ENCODE measurements at regions not wholly inside any gene's neighbourhood (a gene's known extent, or its start where the extent isn't known, plus 50 kb on each side); places are given as distances from the start of the nearest gene placed in this dataset.

DNA sequence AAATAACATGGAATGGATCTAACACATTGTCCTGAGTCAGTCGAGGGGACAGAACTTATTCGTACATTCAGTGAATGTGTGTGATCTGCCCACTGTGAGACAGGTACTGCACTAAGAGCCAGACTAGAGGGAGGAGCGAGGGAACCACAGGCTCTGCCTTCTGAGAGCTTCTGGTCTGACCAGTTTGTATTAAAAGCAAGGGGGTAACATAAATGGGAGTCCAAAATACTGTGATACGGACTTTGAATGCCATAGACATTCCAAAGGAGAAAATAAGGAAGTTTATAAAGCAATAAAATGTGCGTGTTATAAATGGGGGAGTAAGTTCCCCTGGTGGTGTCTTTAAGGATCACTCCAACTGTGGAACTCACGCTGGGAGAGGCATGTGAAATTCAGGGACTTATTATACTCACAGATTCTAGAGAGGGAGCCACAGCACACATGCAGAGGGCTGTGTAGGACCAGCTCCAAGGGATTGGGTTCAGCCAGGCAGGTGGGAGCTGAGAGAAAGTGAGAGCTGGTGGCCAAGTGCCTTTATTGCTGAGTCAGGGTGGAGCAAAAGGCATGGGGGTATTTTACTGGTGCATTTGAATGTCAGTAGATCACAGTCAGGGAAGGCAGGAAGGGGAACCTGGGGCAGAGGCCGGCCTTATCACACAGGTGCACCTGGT lies 186.5 kb upstream of the WWC1 start:
- ATAC-seq (peak; percentile 83), DNase-seq (ENCODE audit: low spot score) (peak; percentile 30)
- Mint-ChIP-seq H3K36me3 (no peaks in the 10 kb centered on the region), H3K4me3 (no peak overlapping the region), H3K4me1 (peaks cover 33% of the 10 kb centered on the region), H3K27me3 (ENCODE audit: low read depth) (peaks cover 2% of the 10 kb centered on the region), H3K27ac (peak overlapping the region; percentile 39), H3K9me3 (no peaks in the 10 kb centered on the region)
- TF ChIP-seq, protein P1, sequence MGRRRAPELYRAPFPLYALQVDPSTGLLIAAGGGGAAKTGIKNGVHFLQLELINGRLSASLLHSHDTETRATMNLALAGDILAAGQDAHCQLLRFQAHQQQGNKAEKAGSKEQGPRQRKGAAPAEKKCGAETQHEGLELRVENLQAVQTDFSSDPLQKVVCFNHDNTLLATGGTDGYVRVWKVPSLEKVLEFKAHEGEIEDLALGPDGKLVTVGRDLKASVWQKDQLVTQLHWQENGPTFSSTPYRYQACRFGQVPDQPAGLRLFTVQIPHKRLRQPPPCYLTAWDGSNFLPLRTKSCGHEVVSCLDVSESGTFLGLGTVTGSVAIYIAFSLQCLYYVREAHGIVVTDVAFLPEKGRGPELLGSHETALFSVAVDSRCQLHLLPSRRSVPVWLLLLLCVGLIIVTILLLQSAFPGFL (CRISPR knock-in tag; IDR thresholded peaks at IDR 0.05; ENCODE audit: borderline replicate concordance): no peak
- 0 out of 2 replicates have a peak, but pooled peaks have one; percentile 37 for TF ChIP-seq CREM (CRISPR knock-in tag; IDR thresholded peaks at IDR 0.05)
- TF ChIP-seq, protein P2, sequence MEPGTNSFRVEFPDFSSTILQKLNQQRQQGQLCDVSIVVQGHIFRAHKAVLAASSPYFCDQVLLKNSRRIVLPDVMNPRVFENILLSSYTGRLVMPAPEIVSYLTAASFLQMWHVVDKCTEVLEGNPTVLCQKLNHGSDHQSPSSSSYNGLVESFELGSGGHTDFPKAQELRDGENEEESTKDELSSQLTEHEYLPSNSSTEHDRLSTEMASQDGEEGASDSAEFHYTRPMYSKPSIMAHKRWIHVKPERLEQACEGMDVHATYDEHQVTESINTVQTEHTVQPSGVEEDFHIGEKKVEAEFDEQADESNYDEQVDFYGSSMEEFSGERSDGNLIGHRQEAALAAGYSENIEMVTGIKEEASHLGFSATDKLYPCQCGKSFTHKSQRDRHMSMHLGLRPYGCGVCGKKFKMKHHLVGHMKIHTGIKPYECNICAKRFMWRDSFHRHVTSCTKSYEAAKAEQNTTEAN (CRISPR knock-in tag; IDR thresholded peaks at IDR 0.05): no peak
- TF ChIP-seq NFE2L1 (CRISPR knock-in tag; IDR thresholded peaks at IDR 0.05): peak; percentile 92
- TF ChIP-seq, protein P3, sequence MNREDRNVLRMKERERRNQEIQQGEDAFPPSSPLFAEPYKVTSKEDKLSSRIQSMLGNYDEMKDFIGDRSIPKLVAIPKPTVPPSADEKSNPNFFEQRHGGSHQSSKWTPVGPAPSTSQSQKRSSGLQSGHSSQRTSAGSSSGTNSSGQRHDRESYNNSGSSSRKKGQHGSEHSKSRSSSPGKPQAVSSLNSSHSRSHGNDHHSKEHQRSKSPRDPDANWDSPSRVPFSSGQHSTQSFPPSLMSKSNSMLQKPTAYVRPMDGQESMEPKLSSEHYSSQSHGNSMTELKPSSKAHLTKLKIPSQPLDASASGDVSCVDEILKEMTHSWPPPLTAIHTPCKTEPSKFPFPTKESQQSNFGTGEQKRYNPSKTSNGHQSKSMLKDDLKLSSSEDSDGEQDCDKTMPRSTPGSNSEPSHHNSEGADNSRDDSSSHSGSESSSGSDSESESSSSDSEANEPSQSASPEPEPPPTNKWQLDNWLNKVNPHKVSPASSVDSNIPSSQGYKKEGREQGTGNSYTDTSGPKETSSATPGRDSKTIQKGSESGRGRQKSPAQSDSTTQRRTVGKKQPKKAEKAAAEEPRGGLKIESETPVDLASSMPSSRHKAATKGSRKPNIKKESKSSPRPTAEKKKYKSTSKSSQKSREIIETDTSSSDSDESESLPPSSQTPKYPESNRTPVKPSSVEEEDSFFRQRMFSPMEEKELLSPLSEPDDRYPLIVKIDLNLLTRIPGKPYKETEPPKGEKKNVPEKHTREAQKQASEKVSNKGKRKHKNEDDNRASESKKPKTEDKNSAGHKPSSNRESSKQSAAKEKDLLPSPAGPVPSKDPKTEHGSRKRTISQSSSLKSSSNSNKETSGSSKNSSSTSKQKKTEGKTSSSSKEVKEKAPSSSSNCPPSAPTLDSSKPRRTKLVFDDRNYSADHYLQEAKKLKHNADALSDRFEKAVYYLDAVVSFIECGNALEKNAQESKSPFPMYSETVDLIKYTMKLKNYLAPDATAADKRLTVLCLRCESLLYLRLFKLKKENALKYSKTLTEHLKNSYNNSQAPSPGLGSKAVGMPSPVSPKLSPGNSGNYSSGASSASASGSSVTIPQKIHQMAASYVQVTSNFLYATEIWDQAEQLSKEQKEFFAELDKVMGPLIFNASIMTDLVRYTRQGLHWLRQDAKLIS (CRISPR knock-in tag; IDR thresholded peaks at IDR 0.05; ENCODE audit: borderline replicate concordance): no peak
- CTCF ChIA-PET: interaction anchor here (1.7 to 2.6 kb wide), 2 partner anchors 9 to 58 kb away, joined by 6 to 14 read pairs; no protein-coding TSS in a partner anchor
- POLR2A ChIA-PET: no interaction called here

DNA sequence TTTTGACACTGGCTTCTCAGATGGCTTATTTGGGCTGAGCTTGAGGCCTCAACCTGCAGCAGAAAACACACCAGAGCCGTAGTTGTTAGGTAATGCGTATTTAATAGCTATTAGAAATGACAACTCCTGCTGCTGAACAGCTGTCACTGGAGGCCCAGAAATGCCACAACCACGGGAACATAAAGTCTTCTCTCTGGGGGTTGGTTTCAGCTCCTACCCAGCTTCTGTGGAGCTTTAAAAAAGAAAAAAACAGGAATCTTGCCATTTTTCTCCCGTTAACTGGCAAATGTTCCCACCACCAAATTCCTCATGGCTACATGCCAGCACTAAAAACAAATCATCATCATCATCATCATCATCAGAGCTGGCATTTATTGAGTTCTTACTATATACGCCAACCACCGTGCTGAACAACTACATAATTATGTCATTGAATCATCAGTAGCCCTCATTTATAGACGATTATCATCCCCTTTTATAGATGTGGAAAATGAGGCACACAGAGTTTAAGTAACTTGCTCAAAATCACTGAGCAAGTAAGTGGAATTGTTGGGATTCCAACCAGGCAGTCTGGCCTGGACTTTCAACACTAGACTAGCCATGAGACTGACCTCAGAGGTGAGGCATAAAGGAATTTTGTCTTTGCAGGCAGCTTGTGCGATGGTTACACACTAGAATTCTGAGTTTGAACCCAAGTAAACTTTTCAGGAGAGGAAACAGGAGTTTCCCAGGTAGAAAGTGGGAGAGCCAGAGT lies 185.3 kb upstream of the WWC1 start:
- DNase-seq (ENCODE audit: low spot score) (no peak), ATAC-seq (no peak)
- Mint-ChIP-seq H3K27me3 (ENCODE audit: low read depth) (peaks cover 2% of the 10 kb centered on the region), H3K4me3 (no peak overlapping the region), H3K9me3 (no peaks in the 10 kb centered on the region), H3K36me3 (no peaks in the 10 kb centered on the region), H3K4me1 (peaks cover 45% of the 10 kb centered on the region), H3K27ac (peak overlapping the region; percentile 17; the same call in 1 of the 2 replicates)
- ChIA-PET CTCF (interaction anchor here (1.7 to 2.6 kb wide), 2 partner anchors 8 to 59 kb away, joined by 6 to 14 read pairs; no protein-coding TSS in a partner anchor), POLR2A (no interaction called here)
- TF ChIP-seq, protein P4, sequence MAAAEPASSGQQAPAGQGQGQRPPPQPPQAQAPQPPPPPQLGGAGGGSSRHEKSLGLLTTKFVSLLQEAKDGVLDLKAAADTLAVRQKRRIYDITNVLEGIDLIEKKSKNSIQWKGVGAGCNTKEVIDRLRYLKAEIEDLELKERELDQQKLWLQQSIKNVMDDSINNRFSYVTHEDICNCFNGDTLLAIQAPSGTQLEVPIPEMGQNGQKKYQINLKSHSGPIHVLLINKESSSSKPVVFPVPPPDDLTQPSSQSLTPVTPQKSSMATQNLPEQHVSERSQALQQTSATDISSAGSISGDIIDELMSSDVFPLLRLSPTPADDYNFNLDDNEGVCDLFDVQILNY (CRISPR knock-in tag; IDR thresholded peaks at IDR 0.05): no peak
- no peak for TF ChIP-seq ESRRA (CRISPR knock-in tag; IDR thresholded peaks at IDR 0.05; ENCODE audit: borderline replicate concordance)
- no peak for TF ChIP-seq CREM (CRISPR knock-in tag; IDR thresholded peaks at IDR 0.05)
- TF ChIP-seq, protein P5, sequence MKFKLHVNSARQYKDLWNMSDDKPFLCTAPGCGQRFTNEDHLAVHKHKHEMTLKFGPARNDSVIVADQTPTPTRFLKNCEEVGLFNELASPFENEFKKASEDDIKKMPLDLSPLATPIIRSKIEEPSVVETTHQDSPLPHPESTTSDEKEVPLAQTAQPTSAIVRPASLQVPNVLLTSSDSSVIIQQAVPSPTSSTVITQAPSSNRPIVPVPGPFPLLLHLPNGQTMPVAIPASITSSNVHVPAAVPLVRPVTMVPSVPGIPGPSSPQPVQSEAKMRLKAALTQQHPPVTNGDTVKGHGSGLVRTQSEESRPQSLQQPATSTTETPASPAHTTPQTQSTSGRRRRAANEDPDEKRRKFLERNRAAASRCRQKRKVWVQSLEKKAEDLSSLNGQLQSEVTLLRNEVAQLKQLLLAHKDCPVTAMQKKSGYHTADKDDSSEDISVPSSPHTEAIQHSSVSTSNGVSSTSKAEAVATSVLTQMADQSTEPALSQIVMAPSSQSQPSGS (CRISPR knock-in tag; IDR thresholded peaks at IDR 0.05; ENCODE audit: borderline replicate concordance, low read depth): no peak
- TF ChIP-seq, protein P6, sequence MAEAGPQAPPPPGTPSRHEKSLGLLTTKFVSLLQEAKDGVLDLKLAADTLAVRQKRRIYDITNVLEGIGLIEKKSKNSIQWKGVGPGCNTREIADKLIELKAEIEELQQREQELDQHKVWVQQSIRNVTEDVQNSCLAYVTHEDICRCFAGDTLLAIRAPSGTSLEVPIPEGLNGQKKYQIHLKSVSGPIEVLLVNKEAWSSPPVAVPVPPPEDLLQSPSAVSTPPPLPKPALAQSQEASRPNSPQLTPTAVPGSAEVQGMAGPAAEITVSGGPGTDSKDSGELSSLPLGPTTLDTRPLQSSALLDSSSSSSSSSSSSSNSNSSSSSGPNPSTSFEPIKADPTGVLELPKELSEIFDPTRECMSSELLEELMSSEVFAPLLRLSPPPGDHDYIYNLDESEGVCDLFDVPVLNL (CRISPR knock-in tag; IDR thresholded peaks at IDR 0.05; ENCODE audit: borderline replicate concordance, low read depth): no peak
- TF ChIP-seq, protein P1 (CRISPR knock-in tag; IDR thresholded peaks at IDR 0.05; ENCODE audit: borderline replicate concordance): no peak
- TF ChIP-seq ZNF317 (CRISPR knock-in tag; IDR thresholded peaks at IDR 0.05; ENCODE audit: borderline replicate concordance, low read depth): no peak
- no peak for TF ChIP-seq NFYB (CRISPR knock-in tag; conservative IDR thresholded peaks at IDR 0.05; ENCODE audit: low read depth)
- no peak for TF ChIP-seq IRF2 (CRISPR knock-in tag; IDR thresholded peaks at IDR 0.05; ENCODE audit: borderline replicate concordance, low read depth)
- TF ChIP-seq, protein P7, sequence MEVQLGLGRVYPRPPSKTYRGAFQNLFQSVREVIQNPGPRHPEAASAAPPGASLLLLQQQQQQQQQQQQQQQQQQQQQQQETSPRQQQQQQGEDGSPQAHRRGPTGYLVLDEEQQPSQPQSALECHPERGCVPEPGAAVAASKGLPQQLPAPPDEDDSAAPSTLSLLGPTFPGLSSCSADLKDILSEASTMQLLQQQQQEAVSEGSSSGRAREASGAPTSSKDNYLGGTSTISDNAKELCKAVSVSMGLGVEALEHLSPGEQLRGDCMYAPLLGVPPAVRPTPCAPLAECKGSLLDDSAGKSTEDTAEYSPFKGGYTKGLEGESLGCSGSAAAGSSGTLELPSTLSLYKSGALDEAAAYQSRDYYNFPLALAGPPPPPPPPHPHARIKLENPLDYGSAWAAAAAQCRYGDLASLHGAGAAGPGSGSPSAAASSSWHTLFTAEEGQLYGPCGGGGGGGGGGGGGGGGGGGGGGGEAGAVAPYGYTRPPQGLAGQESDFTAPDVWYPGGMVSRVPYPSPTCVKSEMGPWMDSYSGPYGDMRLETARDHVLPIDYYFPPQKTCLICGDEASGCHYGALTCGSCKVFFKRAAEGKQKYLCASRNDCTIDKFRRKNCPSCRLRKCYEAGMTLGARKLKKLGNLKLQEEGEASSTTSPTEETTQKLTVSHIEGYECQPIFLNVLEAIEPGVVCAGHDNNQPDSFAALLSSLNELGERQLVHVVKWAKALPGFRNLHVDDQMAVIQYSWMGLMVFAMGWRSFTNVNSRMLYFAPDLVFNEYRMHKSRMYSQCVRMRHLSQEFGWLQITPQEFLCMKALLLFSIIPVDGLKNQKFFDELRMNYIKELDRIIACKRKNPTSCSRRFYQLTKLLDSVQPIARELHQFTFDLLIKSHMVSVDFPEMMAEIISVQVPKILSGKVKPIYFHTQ (CRISPR knock-in tag; IDR thresholded peaks at IDR 0.05): no peak
- TF ChIP-seq ZBTB21 (CRISPR knock-in tag; IDR thresholded peaks at IDR 0.05; ENCODE audit: borderline replicate concordance): no peak
